Adrenal gland (tissue), 9 donors: ENCODE measurements at regions not wholly inside any gene's neighbourhood (a gene's known extent, or its start where the extent isn't known, plus 50 kb on each side); places are given as distances from the start of the nearest gene placed in this dataset.

Source experiments
- DNase-seq, 7 donors: peaks; one replicate each; pipeline ENCODE4 v3.0.0-alpha.2; 2019 to 2020
- H3K27ac ChIP-seq, 5 donors: fragments of 200-600 bp; sonication (generic) in 4 of 5; 1 replicate in 3 of 5; 2 replicates in 2 of 5; pipeline versions ENCODE4 v1.5.1 to v1.8.0; 2016 to 2020; ENCODE audit warnings: mild to moderate bottlenecking in 1 of 5
- H3K27me3 ChIP-seq: fragments of 200-600 bp; 2 replicates; pipeline ENCODE4 v1.8.0; 2021
- H3K36me3 ChIP-seq, 2 donors: fragments of 200-600 bp; replicated peaks in 1 of 2; 1 replicate in 1 of 2; 2 replicates in 1 of 2; pipeline versions ENCODE4 v1.5.1 to v1.8.0; 2018 to 2022
- H3K4me1 ChIP-seq, 2 donors: fragments of 200-600 bp; replicated peaks in 1 of 2; 1 replicate in 1 of 2; 2 replicates in 1 of 2; pipeline versions ENCODE4 v1.5.1 to v1.8.0; 2018 to 2021
- H3K4me3 ChIP-seq, 4 donors: fragments of 200-600 bp; sonication (generic) in 3 of 4; one replicate each; pipeline ENCODE4 v1.5.1; 2016 to 2018
- H3K9me3 ChIP-seq, 3 donors: fragments of 200-600 bp; sonication (generic) in 1 of 3; replicated peaks in 1 of 3; 1 replicate in 2 of 3; 2 replicates in 1 of 3; pipeline versions ENCODE4 v1.5.1 to v1.8.0; 2016 to 2021
- CTCF ChIP-seq, 6 experiments: fragments of 450-650 bp in 4 of 6; fragments of 200-600 bp in 2 of 6; sonication (generic) in 1 of 6; IDR thresholded peaks; 1 replicate in 5 of 6; 2 replicates in 1 of 6; pipeline versions ENCODE4 v1.5.1 to v1.8.0; 2016 to 2021; ENCODE audit warnings: antibody characterized with exemption in 6 of 6, mild to moderate bottlenecking in 2 of 6, moderate library complexity in 1 of 6
- POLR2A ChIP-seq, 2 donors: fragments of 450-650 bp; IDR thresholded peaks; one replicate each; pipeline ENCODE4 v1.6.1; 2017; ENCODE audit warnings: antibody characterized with exemption in 2 of 2, mild to moderate bottlenecking in 2 of 2, moderate library complexity in 1 of 2
- whole genome bisulfite sequencing, 4 donors: extraction: QIAGEN DNeasy Blood & Tissue Kit in 2 of 4; methylation state at CpG; one replicate each; pipeline versions ENCODE4 v1.1.5 to v1.1.7; 2013 to 2017; 5-methylcytosine and 5-hydroxymethylcytosine counted together
- intact Hi-C, 2 donors: fragments of 100-400 bp; cut with DNase I; formaldehyde crosslinking; loops; one replicate each; pipeline versions ENCODE4 v1.14.1 to v1.15.0; 2022 to 2023
- donor health status: healthy with polysubstance abuse.
- donor health status: Bipolar disorder and iron deficiency.
- donor health status: DM: yes; HTN: yes; CAD: no.
- donor health status: DM: no; HTN: no; CAD: no.
- donor health status: DM: no; HTN: no; CAD: no.

GRCh38 chr5:82886911-82887310 lies 190.3 kb downstream of the TMEM167A start:
- Histone ChIP-seq H3K9me3 (no peaks in the 10 kb centered on the region), H3K27ac (no peak overlapping the region), H3K4me3 (no peak overlapping the region), H3K4me1 (no peaks in the 10 kb centered on the region), H3K36me3 (no peaks in the 10 kb centered on the region), H3K27me3 (no peaks in the 10 kb centered on the region)
- intact Hi-C loops, result no loop called here
- DNase-seq, result no peak
- WGBS, 4 donors, result 55 to 77% (median 69%) methylated on average over 1 of the region's 1 CpG
- TF ChIP-seq POLR2A (IDR thresholded peaks at IDR 0.05) (no peak), CTCF (IDR thresholded peaks at IDR 0.05) (no peak)

- intact Hi-C loops, result no loop called here
- no peak overlapping the region for H3K27ac ChIP-seq
- WGBS, 4 donors, result 51 to 58% (median 56%) methylated on average over 3 of the region's 3 CpGs
- no peaks in the 10 kb centered on the region for H3K36me3 ChIP-seq
- TF ChIP-seq CTCF (IDR thresholded peaks at IDR 0.05) (no peak), POLR2A (IDR thresholded peaks at IDR 0.05) (no peak)
- H3K4me1 ChIP-seq, result no peaks in the 10 kb centered on the region
- H3K27me3 ChIP-seq, result no peaks in the 10 kb centered on the region
- DNase-seq, result no peak
- H3K4me3 ChIP-seq, result no peak overlapping the region
- no peaks in the 10 kb centered on the region for H3K9me3 ChIP-seq
These were observed 191.4 kb downstream of the TMEM167A start for GRCh38 chr5:82885627-82886389.

- Histone ChIP-seq H3K27ac (no peak overlapping the region), H3K36me3 (no peaks in the 10 kb centered on the region), H3K9me3 (no peaks in the 10 kb centered on the region), H3K4me1 (no peaks in the 10 kb centered on the region), H3K27me3 (no peaks in the 10 kb centered on the region), H3K4me3 (no peak overlapping the region)
- no peak for TF ChIP-seq CTCF (IDR thresholded peaks at IDR 0.05)
- TF ChIP-seq POLR2A (IDR thresholded peaks at IDR 0.05), result no peak
- WGBS, 4 donors, result 74 to 76% (median 75%) methylated on average over 5 of the region's 5 CpGs
- no peak for DNase-seq
- intact Hi-C loops, result no loop called here
These were observed 192.2 kb downstream of the TMEM167A start for GRCh38 chr5:82884821-82885471.

- Histone ChIP-seq H3K9me3 (peaks cover 0 to 14% (median 11%) of the 10 kb centered on the region in 3 donors), H3K27ac (no peak overlapping the region), H3K27me3 (no peaks in the 10 kb centered on the region), H3K4me3 (no peak overlapping the region), H3K36me3 (no peaks in the 10 kb centered on the region), H3K4me1 (no peaks in the 10 kb centered on the region)
- no peak for DNase-seq
- TF ChIP-seq CTCF (IDR thresholded peaks at IDR 0.05), result no peak
- TF ChIP-seq POLR2A (IDR thresholded peaks at IDR 0.05), result no peak
- intact Hi-C loops, result no loop called here
These were observed 194.9 kb downstream of the TMEM167A start for GRCh38 chr5:82882316-82882715.
